ENCODE measurements at regions not wholly inside any gene's neighbourhood (a gene's known extent, or its start where the extent isn't known, plus 50 kb on each side); places are given as distances from the start of the nearest gene placed in this dataset.
"Not testable (repeated sequence)": the region's sequence is repeated elsewhere in the genome, so short reads cannot be mapped to it uniquely, and the experiment has no call there.

- no peak for DNase-seq
- intact Hi-C loops (cut with DNase I): no loop called here
- WGBS, 2 donors: 39 to 53% methylated on average over 2 of the region's 2 CpGs
- Histone ChIP-seq H3K27ac (no peak overlapping the region), H3K4me3 (no peak overlapping the region), H3K27me3 (peaks cover 0 to 6% (median 0%) of the 10 kb centered on the region in 4 donors), H3K36me3 (no peaks in the 10 kb centered on the region), H3K9me3 (no peaks in the 10 kb centered on the region), H3K4me1 (no peaks in the 10 kb centered on the region)
- TF ChIP-seq POLR2A (IDR thresholded peaks at IDR 0.05) (no peak), CTCF (IDR thresholded peaks at IDR 0.05) (no peak)
Observed at GRCh38 chr20:26167499-26167898, 470.8 kb upstream of the ZNF337 start.

- TF ChIP-seq CTCF (IDR thresholded peaks at IDR 0.05) (no peak), POLR2A (IDR thresholded peaks at IDR 0.05) (no peak)
- DNase-seq: no peak
- Histone ChIP-seq H3K4me1 (no peaks in the 10 kb centered on the region), H3K36me3 (no peaks in the 10 kb centered on the region), H3K27ac (no peak overlapping the region), H3K27me3 (peaks cover 0 to 6% (median 0%) of the 10 kb centered on the region in 4 donors), H3K9me3 (no peaks in the 10 kb centered on the region), H3K4me3 (no peak overlapping the region)
- intact Hi-C loops (cut with DNase I): no loop called here
- 64 to 69% methylated on average over 2 of the region's 2 CpGs for WGBS, 2 donors
Observed at GRCh38 chr20:26163890-26164289, 467.2 kb upstream of the ZNF337 start.

GRCh38 chr20:26163151-26163550 is 466.5 kb upstream of the ZNF337 start:
- WGBS, 2 donors: 75 to 82% methylated on average over 3 to 5 of the region's 5 CpGs
- H3K27me3 ChIP-seq; DNase-seq; H3K4me3 ChIP-seq; H3K27ac ChIP-seq; H3K9me3 ChIP-seq; H3K36me3 ChIP-seq; H3K4me1 ChIP-seq; intact Hi-C loops (cut with DNase I): not testable (repeated sequence)

GRCh38 chr20:26161741-26162140 is 465.1 kb upstream of the ZNF337 start:
- H3K4me3 ChIP-seq; H3K9me3 ChIP-seq; H3K27ac ChIP-seq; H3K36me3 ChIP-seq; H3K27me3 ChIP-seq; H3K4me1 ChIP-seq; DNase-seq; intact Hi-C loops (cut with DNase I): not testable (repeated sequence)
- WGBS, 2 donors: 77% methylated on average over 3 of the region's 3 CpGs

GRCh38 chr20:26160916-26161315 is 464.3 kb upstream of the ZNF337 start:
- DNase-seq; intact Hi-C loops (cut with DNase I); H3K4me1 ChIP-seq; H3K27me3 ChIP-seq; H3K4me3 ChIP-seq; H3K27ac ChIP-seq; H3K9me3 ChIP-seq; H3K36me3 ChIP-seq: not testable (repeated sequence)
- 10 to 18% methylated on average over 2 of the region's 2 CpGs for WGBS, 2 donors

- DNase-seq: no peak
- H3K4me1 ChIP-seq: no peaks in the 10 kb centered on the region
- TF ChIP-seq POLR2A (IDR thresholded peaks at IDR 0.05) (no peak), CTCF (IDR thresholded peaks at IDR 0.05) (no peak)
- no peak overlapping the region for H3K27ac ChIP-seq
- no peaks in the 10 kb centered on the region for H3K36me3 ChIP-seq
- 61 to 72% methylated on average over 3 of the region's 3 CpGs for WGBS, 2 donors
- no peaks in the 10 kb centered on the region for H3K9me3 ChIP-seq
- H3K27me3 ChIP-seq: no peaks in the 10 kb centered on the region
- no peak overlapping the region for H3K4me3 ChIP-seq
- intact Hi-C loops (cut with DNase I): no loop called here
Observed at GRCh38 chr20:26154224-26154623, 457.6 kb upstream of the ZNF337 start.

GRCh38 chr20:26135325-26136110 is 438.9 kb upstream of the ZNF337 start:
- 88 to 93% methylated on average over 13 to 19 of the region's 19 CpGs for WGBS, 2 donors

More at GRCh38 chr20:26135325-26136110, 438.9 kb upstream of the ZNF337 start:
- Histone ChIP-seq H3K9me3 (no peaks in the 10 kb centered on the region), H3K36me3 (no peaks in the 10 kb centered on the region), H3K27me3 (no peaks in the 10 kb centered on the region), H3K4me3 (no peak overlapping the region), H3K27ac (no peak overlapping the region), H3K4me1 (no peaks in the 10 kb centered on the region)
- no peak for DNase-seq
- no peak for TF ChIP-seq POLR2A (IDR thresholded peaks at IDR 0.05)
- TF ChIP-seq CTCF (IDR thresholded peaks at IDR 0.05): no peak
- intact Hi-C loops (cut with DNase I): no loop called here
